ENCODE measurements at regions not wholly inside any gene's neighbourhood (a gene's known extent, or its start where the extent isn't known, plus 50 kb on each side); places are given as distances from the start of the nearest gene placed in this dataset.

GRCh38 chr1:181936269-181936668 lies 125.2 kb downstream of the ZNF648 start:
- Histone ChIP-seq H3K14ac (ENCODE audit: insufficient read depth, low read length) (no peak overlapping the region; the same call in 1 of the 2 replicates), H2BK15ac (ENCODE audit: low read depth, low read length) (no peak overlapping the region), H2BK120ac (ENCODE audit: low read depth, low read length, poor library complexity, severe bottlenecking) (no peak overlapping the region), H3K4me1 (ENCODE audit: insufficient read depth, low read length) (no peaks in the 10 kb centered on the region), H3K9ac (ENCODE audit: extremely low read depth, insufficient read length, low read length) (no peak overlapping the region), H3K79me1 (ENCODE audit: insufficient read depth, low read depth, low read length, poor library complexity, severe bottlenecking) (no peaks in the 10 kb centered on the region), H3K27me3 (ENCODE audit: insufficient read depth, low read length) (no peaks in the 10 kb centered on the region), H2AFZ (ENCODE audit: low read length) (no peak overlapping the region), H4K5ac (ENCODE audit: insufficient read length, low read depth, low read length) (no peak overlapping the region), H3K27ac (ENCODE audit: insufficient read length, low read depth, low read length) (no peak overlapping the region), H3K56ac (ENCODE audit: insufficient read length, low read depth, low read length) (no peak overlapping the region), H3T11ph (ENCODE audit: low read length) (no peak overlapping the region), H3K23ac (ENCODE audit: insufficient read length, low read depth, low read length) (no peak overlapping the region), H3K18ac (ENCODE audit: insufficient read length, low read depth, low read length) (no peak overlapping the region), H3K4ac (ENCODE audit: low read depth, low read length) (no peak overlapping the region), H2BK20ac (ENCODE audit: low read depth, low read length, poor library complexity, severe bottlenecking) (no peak overlapping the region), H4K8ac (replicated peaks; ENCODE audit: insufficient read length, low read depth, low read length) (no peak overlapping the region), H2AK5ac (ENCODE audit: insufficient read length, low read length) (no peak overlapping the region), H4K91ac (ENCODE audit: insufficient read length, low read depth, low read length) (no peak overlapping the region), H4K20me1 (ENCODE audit: control insufficient read depth, insufficient read depth, insufficient read length) (no peaks in the 10 kb centered on the region), H2BK12ac (ENCODE audit: insufficient read length, low read depth, low read length) (no peak overlapping the region), H3K9me3 (ENCODE audit: control insufficient read depth, low read depth, low read length) (no peaks in the 10 kb centered on the region), H3K79me2 (ENCODE audit: insufficient read depth, low read length) (no peaks in the 10 kb centered on the region), H2BK5ac (ENCODE audit: insufficient read length, low read length) (no peak overlapping the region), H3K23me2 (ENCODE audit: insufficient read length, low read depth, low read length, poor library complexity, severe bottlenecking) (no peaks in the 10 kb centered on the region), H3K4me2 (ENCODE audit: insufficient read depth, insufficient read length, low read length) (no peak overlapping the region)
- no peak for TF ChIP-seq CTCF (conservative IDR thresholded peaks at IDR 0.05)
- no peaks in the 10 kb centered on the region for H3K36me3 Mint-ChIP-seq (ENCODE audit: insufficient read depth in 1 of 3, low read depth in 3 of 3)
- no peaks in the 10 kb centered on the region; a peak in 1 of 5 replicates for H3K9me3 Mint-ChIP-seq
- H3K4me3 Mint-ChIP-seq = no peak overlapping the region
- peak overlapping the region in 1 of 3 experiments; percentile 59; a peak in 1 of 7 replicates for H3K27ac Mint-ChIP-seq
- no peaks in the 10 kb centered on the region for H3K4me1 Mint-ChIP-seq
- no peaks in the 10 kb centered on the region; the same call in 1 of the 2 replicates for H3K27me3 Mint-ChIP-seq (ENCODE audit: low read depth)
- no peak for DNase-seq
- no CpG with 5 or more reads among the region's 2 CpGs for WGBS (ENCODE audit: extremely low coverage, insufficient read length, low lambda C conversion rate)
